ENCODE measurements at regions not wholly inside any gene's neighbourhood (a gene's known extent, or its start where the extent isn't known, plus 50 kb on each side); places are given as distances from the start of the nearest gene placed in this dataset.

DNA sequence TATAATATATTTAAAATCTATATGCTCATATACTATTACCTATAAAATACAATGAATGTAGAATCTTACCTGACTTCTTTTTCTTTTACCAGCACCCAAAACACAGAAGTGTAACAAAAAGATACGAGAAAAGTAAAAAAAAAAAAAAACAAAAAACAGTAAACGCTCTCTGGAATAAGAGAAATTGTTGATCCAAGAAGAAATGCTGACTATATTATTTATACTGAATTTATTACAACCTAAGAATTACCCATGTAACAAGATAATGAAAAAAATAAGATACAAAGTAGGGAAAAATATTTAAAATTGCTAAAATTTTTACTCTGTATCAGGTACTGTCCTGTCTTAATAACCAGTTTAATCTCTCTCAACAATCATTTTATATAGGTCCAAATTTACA lies 787.9 kb upstream of the MAN1A1 start:
- H3K27me3 Mint-ChIP-seq: no peaks in the 10 kb centered on the region
- no peak for ATAC-seq (replicated peaks)
- no peak overlapping the region for H3K27ac Mint-ChIP-seq
- no peak for DNase-seq
- H3K36me3 Mint-ChIP-seq (ENCODE audit: insufficient read depth): no peaks in the 10 kb centered on the region
- H3K4me3 Mint-ChIP-seq: no peak overlapping the region
- peaks cover 0 to 4% of the 10 kb centered on the region in 2 donors for H3K9me3 Mint-ChIP-seq
- H3K4me1 Mint-ChIP-seq (ENCODE audit: low read depth in 2 of 2): no peaks in the 10 kb centered on the region

DNA sequence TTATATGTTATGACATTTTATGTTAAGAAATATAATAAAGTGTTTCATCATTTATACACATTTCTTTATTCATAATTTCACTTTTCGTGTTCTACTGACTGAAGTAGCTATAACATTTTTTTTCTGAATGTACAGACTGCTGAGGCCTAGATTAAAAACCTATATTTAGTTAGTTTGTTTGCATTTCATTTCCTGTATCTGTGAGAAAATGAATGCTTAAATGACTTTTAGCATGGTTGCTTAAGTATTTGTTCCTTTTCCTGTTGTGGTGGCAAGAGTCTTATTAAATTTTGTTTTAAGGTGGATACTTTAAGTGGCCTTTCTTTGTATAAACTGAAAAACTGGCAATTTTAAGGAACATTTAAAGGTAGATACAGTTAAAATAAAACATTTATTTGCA lies 779.7 kb upstream of the MAN1A1 start:
- no peak for ATAC-seq (replicated peaks)
- Mint-ChIP-seq H3K4me1 (ENCODE audit: low read depth in 2 of 2) (no peaks in the 10 kb centered on the region), H3K36me3 (ENCODE audit: insufficient read depth) (no peaks in the 10 kb centered on the region), H3K9me3 (peaks cover 0 to 4% of the 10 kb centered on the region in 2 donors), H3K27ac (no peak overlapping the region), H3K4me3 (no peak overlapping the region), H3K27me3 (no peaks in the 10 kb centered on the region)
- no peak for DNase-seq

DNA sequence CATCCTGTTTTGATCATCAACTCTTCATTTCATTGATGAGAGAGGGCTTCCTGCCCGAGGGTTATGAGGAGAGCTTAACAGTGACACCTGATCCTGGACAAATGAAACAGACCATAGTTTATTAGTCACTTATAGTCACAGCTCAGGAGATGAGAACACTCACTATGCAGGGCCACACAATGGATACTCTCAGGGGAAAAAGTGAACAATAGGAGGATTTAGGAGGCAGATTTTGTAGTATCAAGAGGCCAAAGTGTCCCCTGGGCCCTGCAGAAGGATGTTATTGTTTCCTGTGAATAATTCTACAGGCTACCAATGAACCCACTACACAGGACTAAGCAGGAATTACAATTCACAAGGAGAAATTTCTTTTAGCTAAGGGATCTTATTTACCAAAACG lies 772.8 kb upstream of the MAN1A1 start:
- no peak overlapping the region for H3K4me3 Mint-ChIP-seq
- H3K27me3 Mint-ChIP-seq: no peaks in the 10 kb centered on the region
- DNase-seq (no peak), ATAC-seq (replicated peaks) (no peak)
- no peaks in the 10 kb centered on the region for H3K36me3 Mint-ChIP-seq (ENCODE audit: insufficient read depth)
- H3K4me1 Mint-ChIP-seq (ENCODE audit: low read depth in 2 of 2): no peaks in the 10 kb centered on the region
- H3K9me3 Mint-ChIP-seq: peaks cover 4 to 7% of the 10 kb centered on the region in 2 donors
- no peak overlapping the region for H3K27ac Mint-ChIP-seq

DNA sequence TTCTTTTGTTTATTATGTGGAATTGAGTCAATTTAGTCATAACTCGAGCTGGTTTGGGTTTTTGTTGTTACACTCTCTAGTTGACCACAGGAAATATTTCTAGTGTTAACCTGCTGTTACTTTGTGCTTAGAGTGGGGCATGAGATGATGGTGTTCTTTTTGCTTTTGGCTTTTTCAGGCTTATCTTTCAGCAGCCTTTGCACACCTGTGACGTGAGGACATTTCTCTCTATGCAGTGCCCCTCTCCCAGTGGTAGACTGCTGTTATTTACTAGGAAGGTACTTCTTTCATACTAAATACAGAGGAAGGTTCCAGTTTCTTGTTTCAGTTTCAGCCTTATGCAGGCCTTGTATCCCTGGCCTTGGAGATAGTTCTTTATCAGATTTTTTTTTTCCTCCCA lies 766.8 kb upstream of the MAN1A1 start:
- ATAC-seq (replicated peaks): no peak
- Mint-ChIP-seq H3K4me3 (no peak overlapping the region), H3K36me3 (ENCODE audit: insufficient read depth) (no peaks in the 10 kb centered on the region)

DNA sequence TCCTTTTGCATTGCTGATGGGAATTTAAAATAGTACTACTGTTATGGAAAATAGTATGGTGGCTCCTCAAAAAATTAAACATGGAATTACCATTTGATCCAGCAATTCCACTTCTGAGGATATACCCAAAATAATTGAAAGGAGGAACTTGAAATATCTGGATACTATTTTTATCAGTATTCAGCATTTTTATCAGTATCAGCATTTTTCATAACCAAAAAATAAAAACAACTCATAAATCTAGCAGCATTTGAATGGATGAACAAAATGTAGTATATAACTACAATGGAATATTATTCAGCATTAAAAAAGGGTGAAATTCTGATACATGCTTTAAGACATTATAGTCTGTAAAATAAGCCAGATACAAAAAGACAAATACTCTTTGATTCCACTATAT lies 763.4 kb upstream of the MAN1A1 start:
- ATAC-seq (replicated peaks) (no peak), DNase-seq (no peak)
- H3K4me3 Mint-ChIP-seq: no peak overlapping the region
- no peaks in the 10 kb centered on the region for H3K36me3 Mint-ChIP-seq (ENCODE audit: insufficient read depth)
- no peaks in the 10 kb centered on the region for H3K4me1 Mint-ChIP-seq (ENCODE audit: low read depth in 2 of 2)
- peaks cover 0 to 3% of the 10 kb centered on the region in 2 donors for H3K9me3 Mint-ChIP-seq
- H3K27ac Mint-ChIP-seq: no peak overlapping the region
- no peaks in the 10 kb centered on the region for H3K27me3 Mint-ChIP-seq

More for the DNA sequence above, 766.8 kb upstream of the MAN1A1 start:
- H3K27me3 Mint-ChIP-seq: no peaks in the 10 kb centered on the region
- no peak overlapping the region for H3K27ac Mint-ChIP-seq
- no peaks in the 10 kb centered on the region for H3K9me3 Mint-ChIP-seq
- no peak for DNase-seq
- H3K4me1 Mint-ChIP-seq (ENCODE audit: low read depth in 2 of 2): no peaks in the 10 kb centered on the region

DNA sequence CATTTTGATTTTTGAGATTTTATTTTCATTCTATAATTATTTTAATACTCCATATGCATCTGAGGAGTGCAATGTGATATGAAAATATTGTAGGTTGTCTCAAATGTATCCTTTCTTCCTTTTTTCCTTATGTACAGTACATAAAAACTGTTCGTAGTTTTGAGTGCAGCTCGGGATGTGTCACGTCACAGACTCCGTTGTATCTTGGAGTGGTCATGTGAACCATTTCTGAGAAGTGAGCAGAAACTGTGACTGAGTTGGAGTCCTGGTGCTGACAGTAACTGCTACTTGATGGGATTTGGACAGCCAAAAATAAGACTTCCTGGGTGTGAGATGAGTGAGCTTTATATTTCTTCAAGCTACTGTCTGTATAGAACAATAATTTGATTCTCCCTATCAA lies 761.4 kb upstream of the MAN1A1 start:
- Mint-ChIP-seq H3K27me3 (no peaks in the 10 kb centered on the region), H3K4me3 (no peak overlapping the region), H3K4me1 (ENCODE audit: low read depth in 2 of 2) (no peaks in the 10 kb centered on the region), H3K9me3 (peaks cover 0 to 3% of the 10 kb centered on the region in 2 donors), H3K27ac (no peak overlapping the region), H3K36me3 (ENCODE audit: insufficient read depth) (no peaks in the 10 kb centered on the region)
- no peak for DNase-seq
- ATAC-seq (replicated peaks): no peak

DNA sequence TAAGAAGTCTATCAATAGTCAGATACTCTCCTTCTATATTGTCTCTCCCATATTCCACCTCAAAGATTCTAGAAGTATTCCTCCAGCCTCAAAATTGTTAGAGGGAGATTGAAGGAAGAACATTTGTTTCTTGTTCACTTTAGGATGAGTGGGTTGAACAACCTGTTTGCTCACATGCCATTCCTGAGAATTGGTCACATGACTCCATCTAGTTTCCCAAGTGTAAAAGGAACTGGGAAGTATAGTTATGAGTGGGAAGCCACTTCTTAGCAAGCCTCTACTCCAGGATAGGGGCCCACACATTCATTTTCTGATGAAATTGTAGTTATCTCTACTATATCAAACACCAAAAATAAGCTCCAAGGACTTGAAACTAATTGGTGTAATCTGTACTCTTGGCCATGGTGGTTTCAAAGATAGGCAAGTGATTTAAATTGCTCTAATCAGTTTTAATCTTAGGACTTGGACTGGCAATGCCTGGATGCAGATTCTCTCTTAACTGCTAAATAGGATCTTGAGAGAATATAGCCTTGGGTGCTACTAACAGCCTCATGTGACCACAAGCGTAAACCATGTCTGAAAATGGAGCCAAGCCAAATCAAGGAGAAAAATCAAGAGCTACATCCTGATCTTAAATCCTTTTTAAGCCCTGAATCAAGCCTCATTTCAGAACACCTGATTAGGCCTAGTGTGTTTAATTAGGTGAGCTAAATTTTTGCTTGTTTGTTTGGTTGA lies 758.7 kb upstream of the MAN1A1 start:
- Mint-ChIP-seq H3K4me1 (ENCODE audit: low read depth in 2 of 2) (no peaks in the 10 kb centered on the region), H3K36me3 (ENCODE audit: insufficient read depth) (no peaks in the 10 kb centered on the region), H3K27ac (no peak overlapping the region), H3K27me3 (no peaks in the 10 kb centered on the region), H3K9me3 (peaks cover 0 to 4% of the 10 kb centered on the region in 2 donors), H3K4me3 (no peak overlapping the region)
- ATAC-seq (replicated peaks) (no peak), DNase-seq (no peak)

DNA sequence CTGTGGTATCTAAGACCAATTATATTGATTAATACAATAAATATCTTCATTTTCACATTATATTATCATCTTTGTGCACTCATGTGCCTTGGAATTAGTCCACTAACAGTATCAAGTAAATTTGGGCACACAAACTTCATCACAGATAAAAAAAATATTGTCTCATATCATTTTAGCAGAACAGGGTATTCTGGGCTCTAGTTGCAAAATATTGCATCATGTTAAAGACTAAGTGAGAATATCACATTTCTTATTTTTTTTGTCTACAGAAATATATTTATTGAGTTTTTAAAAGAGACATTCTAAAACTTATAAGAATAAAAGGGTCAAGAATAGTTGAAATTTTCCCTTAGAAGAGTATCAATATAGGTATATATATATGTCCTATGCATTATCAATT lies 754.1 kb upstream of the MAN1A1 start:
- Mint-ChIP-seq H3K36me3 (ENCODE audit: insufficient read depth) (no peaks in the 10 kb centered on the region), H3K9me3 (peaks cover 0 to 2% of the 10 kb centered on the region in 2 donors), H3K27ac (no peak overlapping the region), H3K4me3 (no peak overlapping the region), H3K4me1 (ENCODE audit: low read depth in 2 of 2) (no peaks in the 10 kb centered on the region), H3K27me3 (no peaks in the 10 kb centered on the region)
- no peak for DNase-seq
- no peak for ATAC-seq (replicated peaks)

DNA sequence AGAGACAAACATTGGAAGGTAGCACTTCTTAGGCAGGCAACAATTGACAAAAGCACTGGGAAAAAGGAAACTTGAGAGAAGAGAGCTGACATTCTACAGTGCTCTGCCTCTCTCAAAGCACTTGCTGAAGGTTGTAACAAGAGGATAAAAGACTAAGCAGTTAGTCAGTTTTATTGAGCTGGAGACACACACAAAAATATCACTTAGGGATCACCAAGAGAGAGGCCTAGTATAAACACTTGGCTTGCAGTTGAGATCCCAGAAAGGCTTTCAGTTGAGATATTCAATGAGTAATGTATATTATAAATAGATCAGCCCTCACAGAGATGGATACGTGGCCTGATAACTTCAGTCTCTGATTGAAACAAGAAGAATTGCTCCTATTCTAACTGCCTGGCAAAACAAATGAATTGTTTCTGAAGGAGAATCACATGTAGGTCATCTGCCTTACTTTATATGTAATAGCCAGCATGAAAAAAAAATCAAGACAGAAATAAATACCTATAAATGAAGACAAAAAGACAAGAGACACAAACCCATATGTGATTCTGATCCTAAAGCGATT lies 747.2 kb upstream of the MAN1A1 start:
- Mint-ChIP-seq H3K9me3 (peaks cover 0 to 1% of the 10 kb centered on the region in 2 donors), H3K27ac (no peak overlapping the region), H3K36me3 (ENCODE audit: insufficient read depth) (no peaks in the 10 kb centered on the region), H3K4me1 (ENCODE audit: low read depth in 2 of 2) (no peaks in the 10 kb centered on the region), H3K27me3 (no peaks in the 10 kb centered on the region), H3K4me3 (no peak overlapping the region)
- ATAC-seq (replicated peaks): no peak
- no peak for DNase-seq

DNA sequence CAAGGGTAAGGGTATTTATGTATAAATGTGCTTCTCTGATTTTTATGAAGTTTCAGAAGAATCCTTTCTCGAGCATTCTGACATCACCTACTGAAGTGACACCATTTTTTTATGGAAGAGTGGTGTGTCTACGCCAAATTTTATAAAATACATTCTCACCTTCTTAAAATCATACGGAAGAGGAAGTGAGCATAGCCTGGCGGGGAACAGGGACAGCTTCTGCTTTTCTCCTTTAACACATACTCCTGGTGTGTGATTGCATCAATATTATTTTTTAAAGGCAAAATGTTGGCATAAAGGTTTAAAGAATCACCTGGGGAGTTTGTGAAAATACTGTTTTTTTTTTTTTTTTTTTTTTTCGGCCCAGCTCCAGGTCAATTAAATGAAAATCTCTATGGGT lies 733.6 kb upstream of the MAN1A1 start:
- H3K27me3 Mint-ChIP-seq: no peaks in the 10 kb centered on the region
- no peaks in the 10 kb centered on the region for H3K4me1 Mint-ChIP-seq (ENCODE audit: low read depth in 2 of 2)
- no peaks in the 10 kb centered on the region for H3K36me3 Mint-ChIP-seq (ENCODE audit: insufficient read depth)
- no peaks in the 10 kb centered on the region for H3K9me3 Mint-ChIP-seq
- no peak for ATAC-seq (replicated peaks)
- no peak for DNase-seq
- no peak overlapping the region for H3K27ac Mint-ChIP-seq
- no peak overlapping the region for H3K4me3 Mint-ChIP-seq

DNA sequence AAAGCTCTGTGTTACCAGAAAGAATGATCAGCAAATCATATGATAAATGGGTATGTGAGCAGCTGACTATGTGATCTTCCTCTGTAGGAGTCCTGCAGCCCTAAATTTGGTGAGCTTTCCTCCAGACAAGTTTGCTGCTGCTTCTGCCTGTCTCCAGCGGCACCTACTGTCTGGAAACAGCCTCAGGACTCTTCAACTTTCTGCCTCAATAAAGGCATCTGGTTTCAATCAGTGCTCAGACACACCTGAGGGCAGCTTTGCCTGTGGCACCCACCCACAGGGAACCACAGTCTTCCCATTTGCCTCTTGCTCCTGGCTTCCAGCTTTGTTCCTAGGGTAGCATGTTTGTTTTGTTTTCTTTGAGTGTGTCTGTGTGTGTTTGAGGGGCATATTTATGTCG lies 727.9 kb upstream of the MAN1A1 start:
- no peak for ATAC-seq (replicated peaks)
- no peak for DNase-seq
- no peak overlapping the region for H3K4me3 Mint-ChIP-seq
- H3K9me3 Mint-ChIP-seq: no peaks in the 10 kb centered on the region
- no peaks in the 10 kb centered on the region for H3K36me3 Mint-ChIP-seq (ENCODE audit: insufficient read depth)
- H3K4me1 Mint-ChIP-seq (ENCODE audit: low read depth in 2 of 2): no peaks in the 10 kb centered on the region
- no peaks in the 10 kb centered on the region for H3K27me3 Mint-ChIP-seq
- H3K27ac Mint-ChIP-seq: no peak overlapping the region

DNA sequence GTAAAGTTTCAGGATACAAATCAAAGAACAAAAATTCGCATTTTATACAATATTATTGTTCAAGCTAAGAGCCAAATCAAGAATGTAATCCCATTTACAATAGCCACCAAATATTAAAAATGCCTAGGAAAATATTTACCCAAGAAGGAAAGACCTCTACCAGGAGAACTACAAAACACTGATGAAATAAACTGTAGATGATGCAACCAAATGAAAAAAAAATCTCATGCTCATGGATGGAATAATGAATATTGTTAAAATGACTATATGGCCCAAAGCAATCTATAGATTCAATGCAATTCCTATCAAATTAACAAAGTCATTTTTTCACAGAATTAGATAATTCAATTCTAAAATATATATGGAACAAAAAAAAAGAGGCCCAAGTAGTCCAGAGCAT lies 708.8 kb upstream of the MAN1A1 start:
- Mint-ChIP-seq H3K9me3 (peaks cover 0 to 5% of the 10 kb centered on the region in 2 donors), H3K27me3 (no peaks in the 10 kb centered on the region), H3K4me3 (no peak overlapping the region), H3K36me3 (ENCODE audit: insufficient read depth) (no peaks in the 10 kb centered on the region), H3K4me1 (ENCODE audit: low read depth in 2 of 2) (no peaks in the 10 kb centered on the region), H3K27ac (no peak overlapping the region)
- DNase-seq (no peak), ATAC-seq (replicated peaks) (no peak)

DNA sequence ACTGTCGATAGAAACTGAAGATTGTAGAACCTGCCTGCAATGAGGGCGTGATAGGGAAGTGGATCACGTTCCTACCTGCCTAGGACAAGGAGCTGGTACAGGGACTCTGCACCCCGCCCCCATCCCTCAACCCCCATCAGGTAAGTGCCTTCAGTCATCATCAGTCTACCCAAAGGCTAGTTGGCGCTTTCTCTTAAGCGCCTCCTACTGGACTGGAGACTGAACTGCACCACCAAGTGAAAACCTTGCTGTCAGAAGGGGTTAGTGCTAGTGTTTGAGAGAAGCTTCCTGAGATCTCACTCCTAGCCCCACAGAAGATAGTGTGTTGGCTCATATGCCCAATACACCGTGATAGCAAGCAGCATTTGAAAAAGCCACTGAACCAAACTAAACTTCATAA lies 706.5 kb upstream of the MAN1A1 start:
- Mint-ChIP-seq H3K9me3 (peaks cover 0 to 3% of the 10 kb centered on the region in 2 donors), H3K27ac (no peak overlapping the region), H3K4me3 (no peak overlapping the region), H3K27me3 (no peaks in the 10 kb centered on the region), H3K4me1 (ENCODE audit: low read depth in 2 of 2) (no peaks in the 10 kb centered on the region), H3K36me3 (ENCODE audit: insufficient read depth) (no peaks in the 10 kb centered on the region)
- no peak for DNase-seq
- no peak for ATAC-seq (replicated peaks)

DNA sequence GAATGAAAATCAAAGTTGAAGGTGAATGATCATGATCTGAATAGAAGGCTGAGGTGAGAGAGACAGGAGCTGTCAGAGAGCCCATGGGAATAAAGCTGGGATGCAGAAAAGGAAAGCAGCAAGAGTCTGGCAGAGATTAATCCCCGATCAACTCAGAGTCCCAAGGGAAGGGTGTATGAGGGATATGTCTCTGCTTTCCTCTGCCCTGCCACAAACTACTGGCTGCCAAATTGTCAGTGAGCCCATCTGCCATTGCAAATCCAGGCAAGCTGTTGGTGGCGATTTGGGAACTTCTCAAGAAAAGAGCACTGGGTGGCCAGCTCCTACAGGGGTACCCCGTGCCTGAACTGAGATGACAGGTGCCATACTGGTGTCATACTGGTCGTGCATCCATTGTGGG lies 705.5 kb upstream of the MAN1A1 start:
- no peak overlapping the region for H3K27ac Mint-ChIP-seq

More for the DNA sequence above, 705.5 kb upstream of the MAN1A1 start:
- Mint-ChIP-seq H3K4me1 (ENCODE audit: low read depth in 2 of 2) (no peaks in the 10 kb centered on the region), H3K9me3 (peaks cover 0 to 3% of the 10 kb centered on the region in 2 donors), H3K27me3 (no peaks in the 10 kb centered on the region), H3K4me3 (no peak overlapping the region), H3K36me3 (ENCODE audit: insufficient read depth) (no peaks in the 10 kb centered on the region)
- DNase-seq (no peak), ATAC-seq (replicated peaks) (no peak)

All from effector memory CD8-positive, alpha-beta T cell (primary cell).